GM23248 (cell line): ENCODE measurements at regions not wholly inside any gene's neighbourhood (a gene's known extent, or its start where the extent isn't known, plus 50 kb on each side); places are given as distances from the start of the nearest gene placed in this dataset.

Experiments
- DNase-seq: peaks from one replicate; pipeline ENCODE4 v3.0.0-alpha.2; 2015
- H2AFZ ChIP-seq: fragments of 200-600 bp; sonication (generic); 2 replicates; pipeline ENCODE4 v1.6.1; 2016; ENCODE audit warnings: antibody characterized with exemption
- H3F3A ChIP-seq: fragments of 200-600 bp; sonication (generic); 2 replicates; pipeline ENCODE4 v1.6.1; 2016; ENCODE audit warnings: mild to moderate bottlenecking, antibody characterized with exemption, mixed run types; ENCODE audit not compliant: insufficient read depth
- H3K27ac ChIP-seq: fragments of 200-600 bp; sonication (generic); 2 replicates; pipeline ENCODE4 v1.5.1; 2016; ENCODE audit warnings: mild to moderate bottlenecking
- H3K27me3 ChIP-seq: fragments of 200-600 bp; sonication (generic); replicated peaks from 2 replicates; pipeline ENCODE4 v1.6.1; 2016; ENCODE audit warnings: mild to moderate bottlenecking; ENCODE audit not compliant: insufficient read depth
- H3K36me3 ChIP-seq: fragments of 200-600 bp; sonication (generic); 2 replicates; pipeline ENCODE4 v1.6.1; 2016; ENCODE audit warnings: low read depth, mild to moderate bottlenecking
- H3K4me1 ChIP-seq: fragments of 200-600 bp; sonication (generic); 2 replicates; pipeline ENCODE4 v1.6.1; 2016; ENCODE audit warnings: mild to moderate bottlenecking; ENCODE audit not compliant: insufficient read depth
- H3K4me2 ChIP-seq: fragments of 200-600 bp; sonication (generic); one replicate; pipeline ENCODE4 v1.6.1; 2016; ENCODE audit warnings: mild to moderate bottlenecking; ENCODE audit not compliant: unreplicated experiment
- H3K4me3 ChIP-seq: fragments of 200-600 bp; sonication (generic); 2 replicates; pipeline ENCODE4 v1.5.1; 2016; ENCODE audit warnings: mild to moderate bottlenecking
- H3K79me2 ChIP-seq: fragments of 200-600 bp; sonication (generic); 2 replicates; pipeline ENCODE4 v1.6.1; 2016; ENCODE audit warnings: mild to moderate bottlenecking; ENCODE audit not compliant: insufficient read depth
- H3K9ac ChIP-seq: fragments of 200-600 bp; sonication (generic); 2 replicates; pipeline ENCODE4 v1.6.1; 2016; ENCODE audit warnings: mild to moderate bottlenecking
- H3K9me2 ChIP-seq: fragments of 200-600 bp; sonication (generic); 2 replicates; pipeline ENCODE4 v1.6.1; 2016; ENCODE audit warnings: mixed run types, mild to moderate bottlenecking, moderate library complexity; ENCODE audit not compliant: insufficient read depth
- H3K9me3 ChIP-seq: fragments of 200-600 bp; sonication (generic); one replicate; pipeline ENCODE4 v1.6.1; 2017; ENCODE audit warnings: low read depth
- H4K20me1 ChIP-seq: fragments of 200-600 bp; sonication (generic); 2 replicates; pipeline ENCODE4 v1.6.0; 2016; ENCODE audit not compliant: insufficient read depth
- EZH2 ChIP-seq: fragments of 200-600 bp; sonication (generic); IDR thresholded peaks from 2 replicates; pipeline ENCODE4 v1.6.1; 2018; ENCODE audit warnings: antibody characterized with exemption, mild to moderate bottlenecking; ENCODE audit not compliant: insufficient read depth, poor library complexity, severe bottlenecking
- EZH2phosphoT487 ChIP-seq: fragments of 200-600 bp; sonication (generic); IDR thresholded peaks from 2 replicates; pipeline ENCODE4 v1.6.1; 2018; ENCODE audit warnings: antibody characterized with exemption, moderate library complexity, mild to moderate bottlenecking, low read depth; ENCODE audit not compliant: insufficient read depth
- WGBS, 2 experiments: methylation state at CpG; one replicate each; pipeline ENCODE4 v1.1.6; 2015 to 2017; ENCODE audit warnings: low lambda C conversion rate in 2 of 2, low coverage in 1 of 2; ENCODE audit errors: missing lambda C conversion rate in 2 of 2; 5-methylcytosine and 5-hydroxymethylcytosine counted together
- in situ Hi-C: fragments of 300-500 bp; cut with MboI; formaldehyde crosslinking; loops from 2 replicates; pipeline ENCODE4 v1.15.0; 2020

- WGBS, 2 experiments: 41 to 43% methylated on average over 5 of the region's 5 CpGs
- no peaks in the 10 kb centered on the region for H3K9me3 ChIP-seq
- H4K20me1 ChIP-seq: no peaks in the 10 kb centered on the region
- H3K4me3 ChIP-seq: no peak overlapping the region
- H3K27ac ChIP-seq: no peak overlapping the region
- H3K9ac ChIP-seq: no peak overlapping the region
- H2AFZ ChIP-seq: no peak overlapping the region
- no peak overlapping the region for H3K4me2 ChIP-seq
- H3K36me3 ChIP-seq: no peaks in the 10 kb centered on the region
- H3K79me2 ChIP-seq: no peaks in the 10 kb centered on the region
- in situ Hi-C loops: no loop called here
- no peaks in the 10 kb centered on the region for H3K9me2 ChIP-seq
- H3K4me1 ChIP-seq: no peaks in the 10 kb centered on the region
- H3F3A ChIP-seq: no peaks in the 10 kb centered on the region
- H3K27me3 ChIP-seq: no peaks in the 10 kb centered on the region
- DNase-seq: no peak
- TF ChIP-seq EZH2 (no peak), EZH2phosphoT487 (no peak)
These were observed 453.3 kb upstream of the NRSN1 start for GRCh38 chr6:23672737-23673136.

- Histone ChIP-seq H2AFZ (no peak overlapping the region), H3K4me3 (no peak overlapping the region), H3K79me2 (no peaks in the 10 kb centered on the region), H4K20me1 (no peaks in the 10 kb centered on the region), H3F3A (no peaks in the 10 kb centered on the region), H3K9me2 (no peaks in the 10 kb centered on the region), H3K4me2 (no peak overlapping the region), H3K27me3 (no peaks in the 10 kb centered on the region), H3K4me1 (no peaks in the 10 kb centered on the region), H3K36me3 (no peaks in the 10 kb centered on the region), H3K27ac (no peak overlapping the region), H3K9ac (no peak overlapping the region), H3K9me3 (no peaks in the 10 kb centered on the region)
- TF ChIP-seq EZH2 (no peak), EZH2phosphoT487 (no peak)
- no peak for DNase-seq
- WGBS, 2 experiments: 18 to 30% methylated on average over 3 of the region's 3 CpGs
- in situ Hi-C loops: no loop called here
These were observed 447.4 kb upstream of the NRSN1 start for GRCh38 chr6:23678626-23679025.

- TF ChIP-seq EZH2 (no peak), EZH2phosphoT487 (no peak)
- H3K4me3 ChIP-seq: no peak overlapping the region
- H3K9ac ChIP-seq: no peak overlapping the region
- H3F3A ChIP-seq: no peaks in the 10 kb centered on the region
- no peaks in the 10 kb centered on the region for H3K27me3 ChIP-seq
- H3K9me2 ChIP-seq: no peaks in the 10 kb centered on the region
- H3K9me3 ChIP-seq: no peaks in the 10 kb centered on the region
- no peak overlapping the region for H2AFZ ChIP-seq
- H3K27ac ChIP-seq: no peak overlapping the region
- H3K79me2 ChIP-seq: no peaks in the 10 kb centered on the region
- H3K4me2 ChIP-seq: no peak overlapping the region
- DNase-seq: no peak
- in situ Hi-C loops: no loop called here
- 24 to 31% methylated on average over 3 of the region's 3 CpGs for WGBS, 2 experiments
- H4K20me1 ChIP-seq: no peaks in the 10 kb centered on the region
- H3K4me1 ChIP-seq: no peaks in the 10 kb centered on the region
- H3K36me3 ChIP-seq: no peaks in the 10 kb centered on the region
These were observed 444.3 kb upstream of the NRSN1 start for GRCh38 chr6:23681743-23682142.

GRCh38 chr6:23688650-23689049 is 437.4 kb upstream of the NRSN1 start:
- H3K4me3 ChIP-seq: peak overlapping the region; percentile 54; the same call in 1 of the 2 replicates
- no peaks in the 10 kb centered on the region for H3K4me1 ChIP-seq
- no peaks in the 10 kb centered on the region for H4K20me1 ChIP-seq
- no peaks in the 10 kb centered on the region for H3K27me3 ChIP-seq
- TF ChIP-seq EZH2: no peak
- no peak for TF ChIP-seq EZH2phosphoT487
- peak; percentile 47 for DNase-seq
- H3K4me2 ChIP-seq: peak overlapping the region; percentile 42
- no peaks in the 10 kb centered on the region for H3K79me2 ChIP-seq
- no peak overlapping the region for H3K27ac ChIP-seq
- 1 to 4% methylated on average over 15 of the region's 15 CpGs for WGBS, 2 experiments
- H3K9me3 ChIP-seq: no peaks in the 10 kb centered on the region
- H3F3A ChIP-seq: no peaks in the 10 kb centered on the region
- H3K9ac ChIP-seq: no peak overlapping the region
- H3K36me3 ChIP-seq: no peaks in the 10 kb centered on the region
- in situ Hi-C loops: no loop called here
- no peak overlapping the region for H2AFZ ChIP-seq
- no peaks in the 10 kb centered on the region for H3K9me2 ChIP-seq

- no peak for TF ChIP-seq EZH2
- TF ChIP-seq EZH2phosphoT487: no peak
- Histone ChIP-seq H3K27me3 (no peaks in the 10 kb centered on the region), H3K4me1 (no peaks in the 10 kb centered on the region), H3K79me2 (no peaks in the 10 kb centered on the region), H3K4me3 (no peak overlapping the region), H3K9me2 (no peaks in the 10 kb centered on the region), H3K4me2 (no peak overlapping the region), H3K9ac (no peak overlapping the region), H3K27ac (no peak overlapping the region), H2AFZ (no peak overlapping the region), H4K20me1 (no peaks in the 10 kb centered on the region), H3K9me3 (no peaks in the 10 kb centered on the region), H3F3A (no peaks in the 10 kb centered on the region), H3K36me3 (no peaks in the 10 kb centered on the region)
- 31 to 42% methylated on average over 5 of the region's 5 CpGs for WGBS, 2 experiments
- peak; percentile 29 for DNase-seq
- in situ Hi-C loops: no loop called here
These were observed 435.5 kb upstream of the NRSN1 start for GRCh38 chr6:23690453-23691049.
